NOMO-1 (cell line): ENCODE measurements at regions not wholly inside any gene's neighbourhood (a gene's known extent, or its start where the extent isn't known, plus 50 kb on each side); places are given as distances from the start of the nearest gene placed in this dataset.

Experiments
- DNase-seq, 2 experiments: peaks; one replicate each; lab custom pipeline; 2025; ENCODE audit not compliant: unreplicated experiment in 2 of 2; lab: John Stamatoyannopoulos, UW

- no peak for DNase-seq
These were observed 340.3 kb upstream of the TRAM1L1 start for GRCh38 chr4:117425636-117426035.

GRCh38 chr4:117428536-117428935 is 343.2 kb upstream of the TRAM1L1 start:
- DNase-seq, result no peak

- DNase-seq, result no peak
These were observed 343.7 kb upstream of the TRAM1L1 start for GRCh38 chr4:117429061-117429460.

GRCh38 chr4:117429506-117429905 is 344.1 kb upstream of the TRAM1L1 start:
- DNase-seq, result no peak

GRCh38 chr4:117434424-117434823 is 349.0 kb upstream of the TRAM1L1 start:
- no peak for DNase-seq

GRCh38 chr4:117447925-117448324 is 362.5 kb upstream of the TRAM1L1 start:
- no peak for DNase-seq

- no peak for DNase-seq
These were observed 369.7 kb upstream of the TRAM1L1 start for GRCh38 chr4:117455088-117455487.

GRCh38 chr4:117466388-117466787 is 381.0 kb upstream of the TRAM1L1 start:
- DNase-seq, result no peak

GRCh38 chr4:117467404-117467803 is 382.0 kb upstream of the TRAM1L1 start:
- DNase-seq, result no peak

- no peak for DNase-seq
These were observed 389.6 kb upstream of the TRAM1L1 start for GRCh38 chr4:117474987-117475386.

- DNase-seq, result no peak
These were observed 392.5 kb upstream of the TRAM1L1 start for GRCh38 chr4:117477925-117478324.

- DNase-seq, result no peak
These were observed 393.3 kb upstream of the TRAM1L1 start for GRCh38 chr4:117478702-117479101.

GRCh38 chr4:117479673-117480072 is 394.3 kb upstream of the TRAM1L1 start:
- DNase-seq, result no peak

- no peak for DNase-seq
These were observed 396.4 kb upstream of the TRAM1L1 start for GRCh38 chr4:117481742-117482141.

GRCh38 chr4:117488692-117489091 is 403.3 kb upstream of the TRAM1L1 start:
- no peak for DNase-seq

- no peak for DNase-seq
These were observed 403.7 kb upstream of the TRAM1L1 start for GRCh38 chr4:117489107-117489506.

GRCh38 chr4:117491516-117491915 is 406.1 kb upstream of the TRAM1L1 start:
- no peak for DNase-seq

GRCh38 chr4:117495802-117496201 is 410.4 kb upstream of the TRAM1L1 start:
- DNase-seq, result no peak

- no peak for DNase-seq
These were observed 427.0 kb upstream of the TRAM1L1 start for GRCh38 chr4:117512414-117512813.

- DNase-seq, result no peak
These were observed 429.2 kb upstream of the TRAM1L1 start for GRCh38 chr4:117514391-117515175.

- DNase-seq, result no peak
These were observed 430.5 kb upstream of the TRAM1L1 start for GRCh38 chr4:117515921-117516320.

- no peak for DNase-seq
These were observed 442.2 kb upstream of the TRAM1L1 start for GRCh38 chr4:117527601-117528000.

GRCh38 chr4:117529401-117529800 is 444.0 kb upstream of the TRAM1L1 start:
- DNase-seq, result no peak
